Fibroblast of skin of back (primary cell): ENCODE measurements at regions not wholly inside any gene's neighbourhood (a gene's known extent, or its start where the extent isn't known, plus 50 kb on each side); places are given as distances from the start of the nearest gene placed in this dataset.
A peak's percentile ranks its signal among the peaks of the same experiment; 100 is the strongest.

Source experiments
- DNase-seq: peaks from one replicate; pipeline ENCODE4 v3.0.0-alpha.2; 2013

DNA sequence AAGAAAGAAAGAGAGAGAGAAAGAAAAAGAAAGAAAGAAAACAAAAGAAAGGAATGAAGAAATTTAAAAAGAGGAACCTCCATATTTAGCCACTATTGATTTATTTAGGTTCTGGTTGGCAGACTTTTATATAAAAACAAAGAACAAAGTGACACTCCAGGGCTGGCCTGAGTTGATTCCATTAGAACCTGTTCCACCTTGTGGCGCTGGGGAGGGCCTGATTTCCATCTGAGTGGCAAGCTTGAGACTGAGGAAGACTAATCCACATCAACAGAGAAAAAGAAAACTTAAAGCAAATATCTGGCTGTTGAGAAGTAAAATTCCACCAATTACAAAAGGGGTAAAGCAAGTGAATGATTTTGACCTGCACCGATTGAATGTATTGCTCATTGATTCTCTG, 345.3 kb downstream of the EN1 start:
- no peak for DNase-seq

DNA sequence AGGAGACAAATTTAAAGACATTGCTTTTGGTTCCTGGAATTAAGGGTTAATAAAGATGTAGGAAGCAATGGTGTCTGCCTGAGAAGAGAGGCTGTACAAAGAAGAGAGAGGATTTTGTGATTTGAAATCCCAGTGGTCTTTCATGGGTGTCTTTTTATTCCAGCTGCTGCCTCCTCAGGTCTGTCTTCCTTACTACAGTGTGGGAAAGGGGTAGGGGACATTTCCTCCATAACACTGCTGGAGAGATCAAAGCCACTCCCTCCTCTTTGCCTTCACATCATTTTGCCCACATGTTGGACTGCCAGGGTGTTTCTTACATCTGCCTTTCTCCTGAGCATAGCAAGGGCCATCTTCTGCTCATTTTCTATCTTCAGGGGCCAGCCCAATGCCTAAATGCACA, 348.5 kb downstream of the EN1 start:
- DNase-seq = no peak

DNA sequence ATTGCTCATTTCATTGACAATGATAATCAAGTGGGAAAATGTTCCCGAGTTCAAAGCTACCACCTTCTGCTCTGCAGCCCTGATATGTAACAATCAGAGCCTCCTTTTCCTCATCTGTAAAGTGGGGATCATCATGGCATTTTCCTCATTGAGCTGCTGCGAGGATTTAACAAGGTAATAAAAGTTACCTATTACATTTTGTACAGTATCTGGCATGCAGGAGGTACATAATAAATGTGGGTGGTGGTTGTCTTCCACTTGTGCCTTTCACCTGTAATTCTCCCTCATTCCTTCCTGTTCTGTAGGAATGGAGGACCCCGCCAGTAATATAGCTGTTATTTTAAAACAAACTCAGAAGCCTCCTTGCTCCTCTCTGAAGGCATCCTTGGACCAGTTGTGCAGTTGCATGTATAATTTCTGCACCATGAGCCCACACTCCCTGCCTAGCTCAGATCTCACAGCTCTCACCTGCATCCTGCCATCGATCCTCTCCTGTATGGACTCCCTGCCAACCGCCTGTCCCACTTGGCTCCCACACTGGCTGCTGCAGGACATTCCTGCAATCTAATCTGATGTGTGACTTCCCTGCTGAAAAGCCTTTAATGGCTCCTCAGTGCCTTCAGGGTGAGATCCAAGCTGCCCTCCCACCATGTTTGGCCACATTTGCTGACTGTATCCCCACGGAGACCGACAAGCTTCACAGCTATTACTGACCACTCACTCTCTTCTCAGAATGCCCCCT, 350.4 kb downstream of the EN1 start:
- no peak for DNase-seq

DNA sequence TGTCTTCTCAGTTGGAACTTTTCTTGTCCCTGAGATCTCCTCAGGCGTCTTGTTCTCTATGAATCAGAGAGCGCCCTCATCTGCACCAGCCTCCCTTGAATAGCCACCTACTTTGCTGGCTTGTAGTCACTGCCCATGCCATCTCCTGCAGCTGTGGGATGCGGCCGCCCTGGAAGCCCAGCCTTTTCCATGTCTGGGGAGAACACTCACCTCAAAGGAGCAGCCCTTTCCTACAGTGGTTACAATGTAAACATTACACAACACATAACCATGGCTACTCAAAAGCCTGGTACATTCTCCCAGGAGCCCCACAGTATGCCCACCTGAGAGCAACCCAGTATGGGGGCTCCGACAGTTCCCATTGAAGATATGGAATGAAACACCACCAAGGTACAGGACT, 351.0 kb downstream of the EN1 start:
- no peak for DNase-seq

GRCh38 chr2:118495290-118495689, 352.2 kb downstream of the EN1 start:
- no peak for DNase-seq

DNA sequence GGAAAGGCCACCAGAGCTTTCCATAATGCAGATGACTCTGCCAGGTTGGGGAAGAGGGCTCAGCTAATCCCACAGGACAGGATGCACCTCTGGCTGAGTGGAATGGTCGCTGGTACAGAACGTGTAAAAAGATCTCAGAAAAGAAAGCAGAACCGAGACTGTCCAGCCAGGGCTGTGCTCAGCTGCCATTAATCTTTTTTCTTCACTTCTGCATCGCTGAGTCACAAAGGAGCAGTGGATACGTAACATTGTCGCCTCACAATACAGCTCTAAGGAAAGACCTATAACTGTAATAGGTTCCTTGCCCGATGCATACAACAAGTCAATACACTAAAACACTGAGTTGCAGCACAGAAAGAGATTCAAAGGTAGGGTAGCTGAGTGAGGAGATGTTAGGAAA, 354.2 kb downstream of the EN1 start:
- no peak for DNase-seq

GRCh38 chr2:118492335-118492734, 355.1 kb downstream of the EN1 start:
- DNase-seq = peak; percentile 23

DNA sequence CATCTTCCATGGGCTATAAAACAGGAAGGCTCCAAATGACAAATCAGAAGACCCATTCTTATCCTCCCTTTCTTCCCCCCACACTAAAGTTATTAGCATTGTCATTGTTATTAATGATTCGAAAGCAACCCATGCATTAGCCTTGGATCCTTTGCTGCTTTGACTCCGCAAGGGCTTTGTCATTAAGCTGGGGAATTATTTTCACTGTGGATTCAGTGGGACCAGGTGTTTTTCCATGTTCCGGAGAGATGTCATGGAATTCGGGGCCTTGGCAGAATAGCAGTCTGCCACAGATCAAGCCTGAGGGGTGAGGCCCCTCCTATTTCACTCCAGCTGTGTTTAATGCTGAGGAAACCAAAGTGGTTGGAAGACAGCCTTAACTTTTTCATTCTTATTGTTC, 357.1 kb downstream of the EN1 start:
- DNase-seq = no peak

DNA sequence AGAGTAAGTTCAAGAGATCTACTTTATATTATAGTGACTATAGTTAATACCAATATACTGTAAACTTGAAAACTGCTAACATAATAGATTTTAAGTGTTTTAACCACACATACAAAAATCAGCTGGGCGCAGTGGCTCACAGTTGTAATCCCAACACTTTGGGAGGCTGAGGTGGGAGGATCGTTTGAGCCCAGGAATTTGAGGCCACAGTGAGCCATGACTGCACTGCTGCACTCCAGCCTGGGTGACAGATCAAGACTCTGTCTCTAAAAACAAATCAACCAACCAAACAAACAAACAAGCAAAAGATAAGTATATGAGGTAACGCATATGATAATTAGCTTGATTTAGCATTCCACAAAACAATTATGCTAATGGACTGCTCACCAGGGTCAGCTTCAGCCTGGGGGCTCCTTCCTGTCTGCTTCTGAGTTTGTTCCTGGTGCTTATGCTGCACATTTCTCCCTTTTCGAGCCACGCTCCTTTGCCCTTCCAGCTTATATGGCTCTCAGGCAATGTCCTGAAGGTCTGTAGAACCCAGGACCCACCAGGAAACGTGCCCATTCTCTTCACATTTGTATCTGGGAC, 357.6 kb downstream of the EN1 start:
- no peak for DNase-seq

GRCh38 chr2:118481299-118481698, 366.1 kb downstream of the EN1 start:
- DNase-seq = no peak

DNA sequence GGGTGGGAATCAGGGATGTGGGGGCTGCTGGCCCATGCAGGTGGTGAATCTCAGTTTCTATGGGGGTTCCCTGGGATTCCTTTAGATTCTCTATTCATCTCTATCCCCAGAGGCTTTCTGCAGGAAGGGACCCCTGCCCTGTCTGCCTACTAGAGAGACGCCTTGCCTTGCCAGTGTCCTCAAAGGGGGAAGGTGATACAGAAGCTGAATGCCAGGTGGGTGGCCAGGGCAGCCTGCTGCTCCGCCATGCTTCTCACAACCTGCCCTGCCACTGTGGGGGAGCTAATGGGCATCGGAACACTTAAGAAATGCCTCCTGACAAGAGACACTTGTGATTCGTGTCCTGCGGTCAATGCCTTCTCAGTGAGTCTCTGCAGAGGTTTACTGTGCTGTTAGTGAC, 368.4 kb downstream of the EN1 start:
- DNase-seq = no peak

DNA sequence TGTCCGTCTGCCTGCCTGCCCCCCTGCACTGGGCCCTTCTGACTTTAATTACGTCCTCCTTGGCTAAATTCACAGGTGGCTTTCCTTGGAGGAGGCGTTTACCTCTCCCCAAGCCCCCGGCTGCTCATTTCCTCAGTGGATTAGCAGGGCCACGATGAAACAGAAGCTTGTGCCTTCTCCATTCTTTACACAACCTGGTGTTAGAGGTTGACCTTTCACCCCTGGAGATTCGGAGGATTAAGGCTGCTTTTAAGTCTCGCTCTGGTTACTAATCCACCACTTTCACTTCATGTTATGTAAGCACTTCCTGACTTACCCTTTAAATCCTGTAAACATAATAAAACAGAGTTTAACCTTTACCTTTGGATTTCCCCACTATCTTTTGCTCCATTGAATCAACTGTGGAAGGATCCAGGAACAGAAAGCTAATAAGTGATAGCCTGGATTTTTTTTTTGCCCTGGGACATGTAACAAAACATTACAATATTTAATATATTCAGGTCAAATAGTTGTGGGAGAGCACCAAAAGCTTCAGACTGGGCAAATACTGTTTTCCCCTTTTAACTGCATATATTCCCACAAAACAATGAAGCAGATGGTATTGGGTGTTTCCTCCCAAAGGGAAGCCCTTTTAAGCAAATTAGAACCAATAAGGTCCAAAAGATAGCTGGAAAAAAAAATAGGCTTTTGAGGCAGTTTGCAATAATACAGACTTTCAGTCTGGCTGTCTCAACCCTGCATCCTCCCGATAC, 370.2 kb downstream of the EN1 start:
- no peak for DNase-seq

DNA sequence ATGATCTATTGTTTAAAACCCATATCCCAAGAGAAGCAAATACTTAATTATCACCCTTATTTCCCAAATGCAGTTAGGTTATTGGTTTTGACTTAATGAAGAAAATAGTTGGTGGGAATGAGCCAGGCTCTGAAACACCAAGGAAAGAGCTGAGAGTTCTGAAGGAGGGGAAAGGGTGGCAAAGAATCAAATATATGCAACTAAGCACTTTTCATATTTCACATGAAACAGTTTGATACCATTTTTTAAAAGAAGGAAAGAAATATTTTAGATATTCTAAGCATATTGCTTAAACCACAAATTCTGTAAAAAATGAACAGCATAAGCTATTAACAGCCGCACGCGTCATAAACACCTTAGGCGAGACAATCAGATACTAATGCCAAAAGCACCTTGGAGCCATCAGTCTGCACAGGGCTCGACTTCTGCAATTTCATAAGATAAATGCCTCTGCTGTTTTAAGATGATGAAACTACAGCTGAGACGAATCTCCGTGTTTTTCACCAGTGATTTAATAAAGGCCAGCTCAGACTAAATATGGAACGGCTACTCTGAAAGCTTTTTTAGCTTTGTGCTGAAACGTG, 371.7 kb downstream of the EN1 start:
- no peak for DNase-seq

GRCh38 chr2:118474541-118474920, 372.9 kb downstream of the EN1 start:
- DNase-seq = no peak

DNA sequence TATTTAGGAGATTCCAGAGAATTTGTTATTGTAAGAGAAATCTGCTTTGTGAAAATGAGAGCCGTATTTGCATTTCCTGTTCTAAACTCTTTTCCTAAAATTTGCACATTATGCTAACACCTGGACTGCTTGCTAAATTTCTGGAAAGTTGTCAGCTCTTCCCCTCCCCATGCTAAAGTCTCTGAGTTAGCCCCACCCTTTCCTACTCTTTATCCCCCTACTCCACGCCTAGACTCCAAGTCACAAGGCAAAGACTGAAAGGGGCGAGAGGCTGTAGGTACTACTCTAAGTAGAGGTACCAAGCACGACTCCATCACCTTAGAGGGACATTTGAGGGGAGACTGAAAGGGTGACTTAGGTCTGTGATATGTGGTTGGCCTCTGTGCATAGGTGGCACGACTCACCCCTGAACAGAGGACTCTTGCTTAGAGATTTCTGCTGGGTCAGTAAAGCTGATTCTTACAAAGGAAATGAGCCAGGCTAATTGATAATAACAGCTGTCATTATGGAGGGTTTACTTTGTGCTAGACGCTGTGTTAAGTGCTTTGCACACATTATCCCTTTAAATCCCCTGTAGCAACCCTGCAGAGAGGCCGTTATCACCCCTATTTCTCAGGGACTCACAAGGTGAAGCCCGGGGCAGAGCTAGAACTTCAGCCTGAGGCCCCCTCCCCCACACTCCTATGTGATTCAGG, 373.5 kb downstream of the EN1 start:
- no peak for DNase-seq

GRCh38 chr2:118473241-118473640, 374.2 kb downstream of the EN1 start:
- DNase-seq = no peak

GRCh38 chr2:118470297-118470696, 377.2 kb downstream of the EN1 start:
- no peak for DNase-seq

- no peak for DNase-seq
Measured at GRCh38 chr2:118469103-118469502, 378.3 kb downstream of the EN1 start.

- no peak for DNase-seq
Measured at GRCh38 chr2:118464546-118465265, 376.4 kb downstream of the INSIG2 start.

GRCh38 chr2:118464046-118464445, 375.8 kb downstream of the INSIG2 start:
- no peak for DNase-seq

DNA sequence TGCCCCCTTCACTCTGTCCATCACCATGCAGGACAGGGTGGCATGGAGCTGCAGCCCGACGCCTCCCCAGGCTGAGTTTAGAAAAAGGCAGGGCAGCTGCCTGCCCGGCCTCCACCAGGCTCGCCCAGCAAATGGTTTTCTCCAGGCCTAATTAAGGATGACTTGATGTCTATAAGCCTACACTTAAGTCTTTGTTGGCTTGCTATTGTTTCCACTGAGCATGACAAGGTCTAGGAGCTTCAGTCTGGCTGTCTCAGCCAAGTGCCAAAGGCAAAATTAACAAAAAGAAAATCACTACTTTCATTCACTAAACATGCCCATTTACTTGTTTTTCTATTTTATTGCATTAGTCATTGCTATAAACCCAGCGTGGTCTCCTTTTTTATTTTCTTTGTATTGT, 372.2 kb downstream of the INSIG2 start:
- no peak for DNase-seq

DNA sequence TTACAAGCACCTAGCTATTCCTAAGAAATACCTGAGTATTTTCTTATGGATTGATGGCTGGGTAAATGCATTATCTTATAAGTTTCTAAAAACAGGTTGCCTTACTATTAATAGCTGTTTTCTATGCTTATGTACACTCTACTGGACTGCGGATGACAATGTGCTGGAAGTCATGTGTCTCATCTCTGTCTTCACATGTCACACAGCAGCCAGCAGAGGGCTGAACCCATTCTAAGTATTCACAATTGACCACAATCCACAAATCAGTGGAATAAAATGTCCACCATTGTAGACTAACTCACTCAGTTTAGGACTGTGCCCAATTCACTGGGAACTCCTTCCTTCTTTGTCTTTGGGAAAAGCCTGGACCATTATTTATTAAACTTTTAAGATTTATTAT, 371.2 kb downstream of the INSIG2 start:
- no peak for DNase-seq
